GM23338 (cell line): ENCODE measurements at regions not wholly inside any gene's neighbourhood (a gene's known extent, or its start where the extent isn't known, plus 50 kb on each side); places are given as distances from the start of the nearest gene placed in this dataset.
A peak's percentile ranks its signal among the peaks of the same experiment; 100 is the strongest.

Experiments used
- ATAC-seq: fragments of 200-7000 bp; cut with Tn5 transposase; 3 replicates; pipeline ENCODE4 v1.9.1; 2020
- DNase-seq: peaks from one replicate; pipeline ENCODE4 v3.0.0-alpha.2; 2015; ENCODE audit warnings: low spot score
- H2AFZ ChIP-seq: fragments of 200-600 bp; sonication (generic); 2 replicates; pipeline ENCODE4 v1.8.0; 2016; ENCODE audit warnings: antibody characterized with exemption, mild to moderate bottlenecking, moderate library complexity
- H3F3A ChIP-seq: fragments of 200-600 bp; sonication (generic); replicated peaks from 2 replicates; pipeline ENCODE4 v1.8.0; 2017; ENCODE audit warnings: antibody characterized with exemption, mixed run types, low read depth
- H3K27ac ChIP-seq: fragments of 200-600 bp; sonication (generic); 2 replicates; pipeline ENCODE4 v1.6.1; 2016; ENCODE audit warnings: low read depth
- H3K27me3 ChIP-seq: fragments of 200-600 bp; sonication (generic); 2 replicates; pipeline ENCODE4 v1.8.0; 2016; ENCODE audit warnings: mild to moderate bottlenecking, mixed run types, moderate library complexity; ENCODE audit not compliant: insufficient read depth
- H3K36me3 ChIP-seq: fragments of 200-600 bp; sonication (generic); 2 replicates; pipeline ENCODE4 v1.8.0; 2016; ENCODE audit warnings: mild to moderate bottlenecking; ENCODE audit not compliant: insufficient read depth
- H3K4me1 ChIP-seq: fragments of 200-600 bp; sonication (generic); 2 replicates; pipeline ENCODE4 v1.8.0; 2016; ENCODE audit warnings: mild to moderate bottlenecking, moderate library complexity; ENCODE audit not compliant: insufficient read depth
- H3K4me2 ChIP-seq: fragments of 200-600 bp; sonication (generic); 2 replicates; pipeline ENCODE4 v1.7.1; 2017; ENCODE audit warnings: mixed run types
- H3K4me3 ChIP-seq: fragments of 200-600 bp; sonication (generic); 2 replicates; pipeline ENCODE4 v1.6.1; 2016; ENCODE audit warnings: mixed run types
- H3K79me2 ChIP-seq: fragments of 200-600 bp; sonication (generic); replicated peaks from 2 replicates; pipeline ENCODE4 v1.8.0; 2017; ENCODE audit warnings: mild to moderate bottlenecking; ENCODE audit not compliant: insufficient read depth
- H3K9me2 ChIP-seq: fragments of 200-600 bp; sonication (generic); 2 replicates; pipeline ENCODE4 v1.8.0; 2017; ENCODE audit not compliant: insufficient read depth
- H4K20me1 ChIP-seq: fragments of 200-600 bp; sonication (generic); replicated peaks from 2 replicates; pipeline ENCODE4 v1.8.0; 2017; ENCODE audit warnings: mild to moderate bottlenecking; ENCODE audit not compliant: insufficient read depth
- H3K27ac Mint-ChIP-seq: 2 replicates; pipeline ENCODE4 v1.8.0; 2020; ENCODE audit warnings: inconsistent platforms, mild to moderate bottlenecking, moderate library complexity, mixed read lengths
- H3K27me3 Mint-ChIP-seq: 3 replicates; pipeline ENCODE4 v1.8.0; 2022; ENCODE audit warnings: low read depth, mild to moderate bottlenecking, moderate library complexity, mixed read lengths, inconsistent platforms; ENCODE audit not compliant: insufficient read depth, poor library complexity
- H3K36me3 Mint-ChIP-seq: 3 replicates; pipeline ENCODE4 v1.8.0; 2021; ENCODE audit warnings: low read depth, mild to moderate bottlenecking, inconsistent platforms, moderate library complexity, mixed read lengths
- H3K4me1 Mint-ChIP-seq: 3 replicates; pipeline ENCODE4 v1.8.0; 2020; ENCODE audit warnings: mild to moderate bottlenecking, inconsistent platforms, mixed read lengths
- H3K4me3 Mint-ChIP-seq: 3 replicates; pipeline ENCODE4 v1.8.0; 2021; ENCODE audit warnings: moderate library complexity, mild to moderate bottlenecking, inconsistent platforms, mixed read lengths
- H3K9me3 Mint-ChIP-seq: 3 replicates; pipeline ENCODE4 v1.8.0; 2020; ENCODE audit warnings: moderate library complexity, mild to moderate bottlenecking, inconsistent platforms, mixed read lengths
- CREB1 ChIP-seq: fragments of 250-450 bp; sonication (Bioruptor Pico); IDR thresholded peaks from 2 replicates; pipeline ENCODE4 v1.5.0; 2020; ENCODE audit warnings: low read depth, mild to moderate bottlenecking, moderate library complexity
- ETS1 ChIP-seq: IDR thresholded peaks from 2 replicates; pipeline ENCODE4 v1.6.1; 2016; ENCODE audit warnings: antibody characterized with exemption
- EZH2 ChIP-seq: fragments of 200-600 bp; sonication (generic); IDR thresholded peaks from one replicate; pipeline ENCODE4 v1.8.0; 2017; ENCODE audit warnings: antibody characterized with exemption, mild to moderate bottlenecking, low read depth; ENCODE audit not compliant: unreplicated experiment
- EZH2phosphoT487 ChIP-seq: fragments of 200-600 bp; sonication (generic); IDR thresholded peaks from one replicate; pipeline ENCODE4 v1.8.1; 2018; ENCODE audit warnings: antibody characterized with exemption; ENCODE audit not compliant: unreplicated experiment
- JUNB ChIP-seq: IDR thresholded peaks from one replicate; pipeline ENCODE4 v1.6.1; 2016; ENCODE audit warnings: antibody characterized with exemption; ENCODE audit not compliant: unreplicated experiment
- NANOG ChIP-seq: IDR thresholded peaks from 2 replicates; pipeline ENCODE4 v1.6.1; 2016; ENCODE audit warnings: antibody characterized with exemption, borderline replicate concordance
- POLR2AphosphoS5 ChIP-seq: IDR thresholded peaks from 2 replicates; pipeline ENCODE4 v1.6.1; 2016; ENCODE audit warnings: antibody characterized with exemption, low read depth
- ZNF114 ChIP-seq: fragments of 250-450 bp; sonication (Bioruptor Pico); IDR thresholded peaks from 2 replicates; pipeline ENCODE4 v1.5.0; 2020; ENCODE audit warnings: mild to moderate bottlenecking, moderate library complexity
- ZNF331 ChIP-seq: fragments of 250-450 bp; sonication (Bioruptor Pico); IDR thresholded peaks from 2 replicates; pipeline ENCODE4 v1.5.0; 2020; ENCODE audit warnings: low read depth, mild to moderate bottlenecking, moderate library complexity
- TF ChIP-seq, protein P1 (sequence below), 2 experiments: fragments of 200-600 bp in 1 of 2; sonication (generic) in 1 of 2; conservative IDR thresholded peaks; 2 replicates each; pipeline versions ENCODE4 v1.5.1 to v1.6.1; 2016 to 2017; ENCODE audit warnings: antibody characterized with exemption in 2 of 2, low read depth in 2 of 2, mild to moderate bottlenecking in 2 of 2, moderate library complexity in 1 of 2

DNA sequence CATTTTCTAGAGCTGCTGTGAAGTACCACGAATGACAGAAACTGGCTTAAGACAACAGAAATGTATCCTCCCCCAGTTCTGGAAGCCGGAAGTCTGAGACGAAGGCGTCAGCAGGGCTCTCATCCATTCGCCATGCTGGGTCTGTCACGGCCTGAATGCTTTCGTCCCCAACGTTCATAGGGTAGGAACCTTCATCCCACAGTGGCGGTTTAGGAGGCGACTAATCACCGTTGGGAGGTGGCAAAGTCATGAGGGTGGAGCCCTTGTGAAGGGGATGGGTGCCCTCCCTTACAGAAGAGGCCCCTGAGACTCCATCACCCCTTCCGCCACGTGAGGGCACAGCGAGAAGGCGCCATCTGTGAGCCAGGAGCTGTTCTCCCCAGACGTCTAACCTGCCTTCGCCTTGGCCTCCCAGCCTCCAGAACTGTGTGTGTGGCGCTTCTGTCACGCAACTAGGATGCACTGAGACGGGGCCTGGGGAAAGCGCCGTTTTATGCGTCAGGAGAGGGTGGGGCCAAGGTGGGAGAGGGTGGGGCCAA is 250.3 kb downstream of the TTLL2 start:
- Histone ChIP-seq H3K4me2 (no peak overlapping the region), H3K79me2 (no peaks in the 10 kb centered on the region), H3K9me2 (no peaks in the 10 kb centered on the region), H3F3A (no peaks in the 10 kb centered on the region), H4K20me1 (no peaks in the 10 kb centered on the region), H3K4me3 (no peak overlapping the region), H3K27me3 (no peaks in the 10 kb centered on the region), H3K36me3 (no peaks in the 10 kb centered on the region), H3K27ac (no peak overlapping the region), H3K4me1 (no peaks in the 10 kb centered on the region), H2AFZ (no peak overlapping the region; the same call in 1 of the 2 replicates)
- DNase-seq = no peak
- Mint-ChIP-seq H3K4me1 (peaks cover 13% of the 10 kb centered on the region), H3K36me3 (no peaks in the 10 kb centered on the region; the same call in 2 of the 3 replicates), H3K27me3 (peaks cover 19% of the 10 kb centered on the region), H3K4me3 (no peak overlapping the region), H3K27ac (no peak overlapping the region), H3K9me3 (no peaks in the 10 kb centered on the region; the same call in 2 of the 3 replicates)
- TF ChIP-seq, protein P1, sequence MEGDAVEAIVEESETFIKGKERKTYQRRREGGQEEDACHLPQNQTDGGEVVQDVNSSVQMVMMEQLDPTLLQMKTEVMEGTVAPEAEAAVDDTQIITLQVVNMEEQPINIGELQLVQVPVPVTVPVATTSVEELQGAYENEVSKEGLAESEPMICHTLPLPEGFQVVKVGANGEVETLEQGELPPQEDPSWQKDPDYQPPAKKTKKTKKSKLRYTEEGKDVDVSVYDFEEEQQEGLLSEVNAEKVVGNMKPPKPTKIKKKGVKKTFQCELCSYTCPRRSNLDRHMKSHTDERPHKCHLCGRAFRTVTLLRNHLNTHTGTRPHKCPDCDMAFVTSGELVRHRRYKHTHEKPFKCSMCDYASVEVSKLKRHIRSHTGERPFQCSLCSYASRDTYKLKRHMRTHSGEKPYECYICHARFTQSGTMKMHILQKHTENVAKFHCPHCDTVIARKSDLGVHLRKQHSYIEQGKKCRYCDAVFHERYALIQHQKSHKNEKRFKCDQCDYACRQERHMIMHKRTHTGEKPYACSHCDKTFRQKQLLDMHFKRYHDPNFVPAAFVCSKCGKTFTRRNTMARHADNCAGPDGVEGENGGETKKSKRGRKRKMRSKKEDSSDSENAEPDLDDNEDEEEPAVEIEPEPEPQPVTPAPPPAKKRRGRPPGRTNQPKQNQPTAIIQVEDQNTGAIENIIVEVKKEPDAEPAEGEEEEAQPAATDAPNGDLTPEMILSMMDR (conservative IDR thresholded peaks at IDR 0.05; ENCODE audit: low read depth in 2 of 2) = peak in 1 of 2 experiments; percentile 9; a peak in 1 of 4 replicates
- TF ChIP-seq JUNB = no peak
- TF ChIP-seq ZNF331 (CRISPR knock-in tag) = no peak
- no peak; the same call in 2 of the 3 replicates for ATAC-seq

- Mint-ChIP-seq H3K27me3 (peaks cover 19% of the 10 kb centered on the region), H3K4me1 (peaks cover 13% of the 10 kb centered on the region), H3K36me3 (no peaks in the 10 kb centered on the region; the same call in 2 of the 3 replicates), H3K27ac (no peak overlapping the region), H3K4me3 (no peak overlapping the region), H3K9me3 (no peaks in the 10 kb centered on the region; the same call in 2 of the 3 replicates)
- DNase-seq = no peak
- Histone ChIP-seq H3K27ac (no peak overlapping the region), H3F3A (no peaks in the 10 kb centered on the region), H3K4me1 (no peaks in the 10 kb centered on the region), H3K9me2 (no peaks in the 10 kb centered on the region), H3K79me2 (no peaks in the 10 kb centered on the region), H4K20me1 (no peaks in the 10 kb centered on the region), H3K36me3 (no peaks in the 10 kb centered on the region), H3K27me3 (no peaks in the 10 kb centered on the region), H3K4me3 (no peak overlapping the region), H3K4me2 (no peak overlapping the region), H2AFZ (no peak overlapping the region)
- ATAC-seq = no peak
- TF ChIP-seq EZH2phosphoT487 (no peak), EZH2 (no peak), JUNB (no peak), ZNF114 (CRISPR knock-in tag) (no peak), NANOG (no peak), POLR2AphosphoS5 (no peak), ZNF331 (CRISPR knock-in tag) (no peak), CREB1 (no peak), ETS1 (no peak)
- TF ChIP-seq, protein P1 (conservative IDR thresholded peaks at IDR 0.05; ENCODE audit: low read depth in 2 of 2) = no peak
Measured at GRCh38 chr6:167576050-167576741, 250.5 kb upstream of the AFDN start.
